ENCODE measurements at regions not wholly inside any gene's neighbourhood (a gene's known extent, or its start where the extent isn't known, plus 50 kb on each side); places are given as distances from the start of the nearest gene placed in this dataset.

DNA sequence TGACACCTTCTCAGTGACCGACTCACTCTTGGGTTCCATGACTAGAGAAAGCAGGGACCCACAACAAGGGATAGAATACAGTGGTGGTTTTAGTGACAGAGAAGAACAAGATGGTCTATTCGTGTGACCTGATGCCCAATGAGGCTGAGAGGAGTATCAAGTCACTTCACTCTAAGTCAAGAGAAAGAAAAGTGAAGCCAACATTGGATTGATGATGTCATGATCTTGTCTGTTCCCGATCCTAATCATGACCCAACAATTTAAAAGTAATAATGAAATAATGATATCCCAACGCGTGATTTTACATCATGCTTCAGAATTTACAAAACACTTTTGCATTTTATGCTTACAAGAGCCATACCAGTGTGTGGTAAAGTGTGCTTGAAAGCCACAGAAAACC is 155.6 kb upstream of the POU3F3 start:
- no peak for DNase-seq (ENCODE audit: low read depth in 2 of 2)

DNA sequence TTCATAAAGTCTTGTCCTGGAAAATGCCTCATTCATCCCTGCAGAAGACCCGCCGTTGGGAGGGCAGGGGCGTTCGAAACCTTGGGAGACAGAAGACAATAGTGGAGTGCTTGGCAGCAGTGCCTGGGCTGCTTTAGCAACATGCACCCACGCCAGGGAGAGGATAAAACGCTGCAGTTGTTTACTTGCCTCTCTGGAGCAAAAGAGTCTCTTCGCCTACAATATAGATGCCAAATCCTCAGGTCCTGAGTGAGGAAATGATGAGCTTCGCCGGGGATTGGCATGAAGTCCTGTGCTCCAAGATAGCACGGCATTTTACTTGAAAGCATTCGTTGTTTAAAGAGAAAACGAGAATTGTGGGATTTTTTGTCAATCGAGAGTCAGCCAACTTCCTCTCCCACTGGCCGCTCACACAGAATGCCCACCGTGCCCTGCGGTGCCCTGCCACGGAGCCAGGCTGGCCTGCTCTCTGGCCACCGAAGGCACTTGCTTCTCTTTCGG is 152.5 kb upstream of the POU3F3 start:
- no peak for DNase-seq (ENCODE audit: low read depth in 2 of 2)

DNA sequence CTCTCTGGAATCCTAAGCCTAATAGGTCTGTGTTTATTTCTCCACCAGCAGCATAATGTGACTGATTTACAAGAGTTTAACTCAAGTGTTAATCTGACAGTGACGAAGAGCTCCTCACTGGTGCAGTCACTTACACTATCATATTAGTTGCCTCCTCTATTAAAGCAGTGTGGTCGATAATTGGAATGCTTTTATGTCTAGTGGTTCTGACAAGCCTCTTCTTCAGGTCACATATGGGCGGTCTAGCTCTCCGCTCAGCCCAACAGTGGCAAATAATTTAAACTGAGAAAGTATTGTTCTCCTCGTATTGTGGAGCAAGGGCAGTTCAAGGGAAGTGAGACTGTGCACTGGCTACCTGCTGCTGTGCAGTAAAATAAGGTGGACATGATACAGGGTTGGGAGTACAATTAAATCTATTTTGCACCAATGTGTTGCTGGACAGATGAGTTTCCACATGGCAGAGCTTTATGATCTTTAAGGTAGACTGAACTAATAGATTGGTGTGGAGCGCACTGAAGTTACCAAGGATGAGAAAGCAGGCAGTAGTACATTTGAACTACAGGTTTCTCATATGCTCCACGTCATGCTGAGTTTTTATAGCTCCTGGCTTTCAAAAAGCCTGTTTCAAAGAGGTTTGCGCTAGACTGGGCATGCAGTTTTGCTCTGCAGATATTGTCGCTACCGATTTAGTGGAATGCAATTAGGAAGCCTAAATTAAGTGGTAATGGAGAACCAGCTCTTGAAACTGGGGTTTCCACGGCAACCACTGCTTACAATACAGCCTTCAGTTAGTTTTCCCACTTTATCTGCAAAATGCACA is 151.7 kb upstream of the POU3F3 start:
- DNase-seq (ENCODE audit: low read depth in 2 of 2) = no peak

DNA sequence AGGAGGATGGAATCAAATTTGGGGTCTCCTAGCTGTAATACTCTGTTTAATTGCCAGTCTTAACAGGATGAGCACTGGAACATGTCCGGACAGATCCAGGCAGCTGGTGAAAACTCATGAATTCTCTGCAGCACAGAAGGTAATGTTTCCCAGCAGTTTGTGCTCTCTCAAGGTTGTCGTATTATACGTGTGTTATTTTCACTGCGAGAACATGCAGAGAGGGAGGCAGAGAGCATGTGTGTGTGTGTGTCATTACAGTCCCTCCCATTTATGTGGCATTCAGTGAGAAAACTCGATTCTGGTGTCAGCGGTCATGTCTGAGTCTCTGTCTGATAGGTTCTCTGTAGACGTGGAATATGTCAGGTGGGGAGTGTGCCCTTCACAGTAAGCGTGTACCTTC is 150.2 kb upstream of the POU3F3 start:
- no peak for DNase-seq (ENCODE audit: low read depth in 2 of 2)

DNA sequence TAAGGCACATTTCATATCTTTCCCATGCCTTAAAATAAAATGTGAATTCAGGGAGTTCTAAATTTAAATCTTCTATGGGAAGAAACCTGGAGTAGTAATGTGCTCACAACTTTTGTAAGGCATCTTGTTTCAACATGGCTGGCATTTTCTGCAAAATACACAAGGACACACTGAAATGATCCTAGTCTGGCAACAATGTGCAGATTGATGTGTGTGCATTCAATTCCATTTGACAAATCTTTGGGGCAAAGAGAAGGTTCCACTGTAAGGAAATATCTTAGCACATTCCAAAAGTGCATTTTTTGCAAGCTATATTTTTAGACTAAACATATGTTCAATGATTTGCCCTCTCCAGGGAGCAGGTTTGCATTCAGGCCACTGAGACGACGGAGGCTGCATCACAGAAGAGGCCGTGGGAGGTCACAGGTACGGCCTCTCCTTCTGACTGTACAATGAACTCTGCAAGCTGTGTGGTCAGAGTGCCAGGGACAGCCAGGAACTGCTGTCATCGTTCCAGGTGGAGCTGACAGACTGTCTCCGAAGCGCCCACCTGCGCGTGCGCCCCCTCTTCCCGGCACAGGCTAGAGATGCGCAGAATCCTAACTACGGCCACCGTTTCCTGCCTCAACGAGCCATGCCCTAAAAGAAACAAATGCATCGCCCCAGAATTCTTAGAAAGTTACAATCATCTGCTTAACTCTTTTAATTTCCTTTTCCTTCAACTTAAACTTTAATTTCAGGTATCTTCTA is 149.2 kb upstream of the POU3F3 start:
- DNase-seq (ENCODE audit: low read depth in 2 of 2) = no peak

DNA sequence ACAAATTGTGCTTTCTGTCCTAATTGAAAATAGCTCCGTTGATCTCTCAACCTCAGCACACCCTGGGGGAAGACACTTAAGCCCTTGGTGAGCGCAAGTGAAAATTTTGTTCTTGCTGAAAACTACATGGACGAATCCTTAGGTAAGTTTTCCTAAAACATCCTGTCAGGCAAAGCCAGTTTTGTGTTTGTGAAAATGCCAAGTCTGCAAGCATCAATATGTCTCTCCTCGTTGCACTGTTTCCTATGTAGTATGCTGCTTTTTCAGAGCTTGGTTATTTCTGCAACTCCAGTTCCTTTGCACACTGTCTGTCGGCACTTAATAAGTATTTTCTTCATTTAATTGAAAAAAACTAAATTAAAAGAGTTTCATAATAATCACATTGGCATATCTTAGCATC is 146.9 kb upstream of the POU3F3 start:
- DNase-seq (ENCODE audit: low read depth in 2 of 2) = no peak

DNA sequence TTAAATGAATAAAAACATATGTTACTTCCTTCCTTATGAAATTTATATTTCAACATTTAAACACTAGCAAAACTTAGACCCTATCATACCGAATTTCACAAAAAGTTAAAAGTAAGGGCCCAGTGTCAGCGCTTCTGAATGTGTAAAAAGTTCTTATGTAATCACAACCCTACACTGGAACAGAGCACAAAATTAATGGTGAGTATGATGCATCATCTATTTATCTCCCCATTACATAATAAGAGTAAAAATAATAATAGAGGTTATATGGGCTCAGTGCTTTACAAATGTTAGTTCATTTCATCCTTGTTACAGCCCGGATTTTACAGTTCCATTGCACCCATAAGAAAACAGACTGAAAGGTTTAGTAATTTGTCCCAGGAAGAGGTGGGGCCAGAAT is 144.9 kb upstream of the POU3F3 start:
- no peak for DNase-seq (ENCODE audit: low read depth in 2 of 2)

DNA sequence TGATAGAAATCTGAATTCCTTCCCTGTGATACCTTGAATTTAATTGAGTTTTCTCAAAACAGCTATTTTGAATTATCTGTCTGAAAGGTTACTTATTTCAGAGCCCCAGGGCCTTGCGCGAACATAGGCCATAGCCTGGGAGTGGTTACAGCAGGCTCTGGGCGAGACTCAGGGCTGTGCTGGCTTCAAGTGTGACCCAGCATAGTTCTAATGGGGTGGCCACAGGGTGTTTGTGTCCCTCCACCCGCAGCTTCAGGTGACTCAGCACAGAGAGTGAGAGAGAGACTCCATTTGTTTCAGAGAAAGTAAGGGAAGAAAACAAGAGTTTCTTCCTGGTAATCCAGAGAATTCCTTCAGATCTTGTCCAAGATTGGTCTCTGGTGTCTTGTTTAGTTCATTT is 137.9 kb upstream of the POU3F3 start:
- no peak for DNase-seq (ENCODE audit: low read depth in 2 of 2)

DNA sequence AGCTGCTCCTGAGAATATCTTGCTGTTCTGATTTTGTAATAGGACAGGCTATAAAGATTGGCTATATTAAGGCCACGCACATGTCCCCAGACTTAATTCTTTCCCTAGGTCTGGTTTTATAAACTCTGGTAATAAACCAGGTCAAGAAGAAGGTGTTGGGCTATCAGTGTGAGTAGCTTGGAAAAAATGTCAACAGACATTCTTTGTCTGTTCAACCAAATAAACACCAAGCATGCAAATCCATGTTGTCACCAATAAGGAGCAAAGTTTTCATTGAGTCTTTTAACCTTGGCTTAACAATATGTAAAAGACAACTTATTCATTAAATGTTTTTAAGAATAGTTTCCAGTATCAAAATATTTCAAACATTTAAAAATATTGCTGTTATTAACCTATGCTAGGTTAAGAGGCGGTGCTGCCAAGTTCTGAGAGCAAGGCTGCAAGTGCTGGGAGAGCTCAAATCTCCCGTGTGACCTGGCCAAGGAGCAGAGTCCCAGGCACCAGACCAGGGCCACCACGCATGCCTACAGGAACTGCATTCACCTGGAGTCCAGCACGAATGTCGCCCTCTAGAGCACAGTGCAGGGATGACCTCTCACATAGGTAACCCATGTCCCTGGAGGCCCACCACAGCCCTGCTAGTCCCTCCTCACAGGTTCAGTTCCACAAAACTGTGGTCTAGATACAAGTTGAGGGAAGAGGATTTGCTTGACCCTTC is 120.5 kb upstream of the POU3F3 start:
- peak in 1 of 2 donors; percentile 13 for DNase-seq (ENCODE audit: low read depth in 2 of 2)

DNA sequence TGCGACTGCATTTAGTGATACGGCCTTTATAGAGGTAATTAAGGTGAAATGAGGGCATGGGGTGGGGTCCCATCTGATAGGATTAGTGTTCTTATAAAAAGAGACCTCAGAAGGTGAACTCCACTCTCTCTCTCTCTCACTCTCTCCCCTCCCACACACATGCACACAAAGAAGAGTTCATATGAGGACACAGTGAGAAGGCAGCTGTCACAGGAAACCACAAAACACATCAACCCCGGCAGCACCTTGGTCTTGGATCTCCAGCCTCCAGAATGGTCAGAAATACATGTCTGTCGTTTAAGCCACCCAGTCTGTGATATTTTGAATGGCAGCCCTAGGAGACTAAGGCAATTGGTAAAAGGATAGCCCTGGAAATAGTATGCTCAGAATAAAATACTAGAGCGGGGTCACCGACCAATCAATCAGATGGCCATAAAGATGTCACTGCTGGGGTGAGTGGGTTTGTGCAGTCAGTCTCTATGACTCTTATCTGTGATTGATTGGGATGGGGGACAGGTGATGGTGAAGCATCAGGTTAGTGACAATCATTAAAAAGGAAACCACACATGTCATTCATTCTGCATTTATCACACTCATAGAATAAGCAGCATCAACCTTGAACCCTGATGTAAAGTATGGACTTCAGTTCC is 118.9 kb upstream of the POU3F3 start:
- no peak for DNase-seq (ENCODE audit: low read depth in 2 of 2)

DNA sequence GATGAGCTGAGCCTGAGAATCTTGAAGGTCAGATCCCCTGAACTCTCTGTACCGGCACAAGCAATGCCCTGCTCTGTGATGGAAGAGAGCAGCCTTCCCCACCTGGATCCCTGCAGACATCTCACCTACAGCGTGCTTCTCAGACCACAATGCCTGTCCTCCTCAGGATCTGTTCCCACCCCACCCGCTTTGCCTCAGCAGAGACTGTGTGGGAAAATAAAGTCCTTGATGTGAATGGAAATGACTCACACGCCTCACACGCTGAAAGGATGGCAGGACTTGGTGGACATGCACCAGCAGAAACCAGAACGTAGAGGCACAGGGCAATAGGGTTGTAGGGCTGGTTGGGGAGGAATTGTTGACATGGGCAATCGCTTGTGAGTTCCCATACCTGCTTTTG is 117.9 kb upstream of the POU3F3 start:
- no peak for DNase-seq (ENCODE audit: low read depth in 2 of 2)

DNA sequence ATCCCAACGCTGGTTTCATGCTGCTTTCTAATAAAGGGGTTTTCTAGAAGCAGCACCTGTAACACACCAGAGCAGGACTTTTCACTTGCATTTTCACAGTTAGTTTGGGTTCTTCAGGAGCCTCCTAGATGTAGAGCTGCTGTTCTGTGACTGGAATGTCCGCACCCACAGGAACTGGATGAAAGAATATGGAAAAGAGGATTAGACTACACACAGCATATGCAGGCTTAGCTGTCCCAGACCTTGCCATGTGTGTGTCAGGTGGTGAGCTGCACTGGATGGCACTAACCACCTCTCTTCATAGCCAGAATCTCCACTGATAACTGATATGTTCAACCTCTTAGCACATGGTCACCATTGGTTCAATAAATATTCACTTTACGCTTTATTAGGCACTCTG is 112.1 kb upstream of the POU3F3 start:
- DNase-seq (ENCODE audit: low read depth in 2 of 2) = no peak

DNA sequence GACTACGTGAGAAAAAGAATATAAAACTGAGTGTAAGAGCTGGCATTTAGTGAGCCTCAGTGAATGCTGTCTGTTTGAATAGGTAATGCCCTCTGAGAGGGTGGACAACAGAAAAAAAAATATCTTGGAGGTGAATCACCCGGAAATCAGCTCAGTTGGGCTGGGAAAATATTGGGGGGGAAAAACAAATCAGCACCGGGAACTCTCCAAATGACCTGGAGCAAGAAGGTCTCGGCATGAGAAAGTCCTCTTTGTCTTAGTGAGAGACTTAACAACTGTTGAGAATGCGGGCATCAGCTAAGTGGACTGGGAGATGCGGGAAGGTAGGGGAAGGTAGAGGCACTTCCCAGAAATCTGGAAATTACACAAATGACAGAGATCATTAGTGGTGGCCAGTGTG is 109.4 kb upstream of the POU3F3 start:
- no peak for DNase-seq (ENCODE audit: low read depth in 2 of 2)

DNA sequence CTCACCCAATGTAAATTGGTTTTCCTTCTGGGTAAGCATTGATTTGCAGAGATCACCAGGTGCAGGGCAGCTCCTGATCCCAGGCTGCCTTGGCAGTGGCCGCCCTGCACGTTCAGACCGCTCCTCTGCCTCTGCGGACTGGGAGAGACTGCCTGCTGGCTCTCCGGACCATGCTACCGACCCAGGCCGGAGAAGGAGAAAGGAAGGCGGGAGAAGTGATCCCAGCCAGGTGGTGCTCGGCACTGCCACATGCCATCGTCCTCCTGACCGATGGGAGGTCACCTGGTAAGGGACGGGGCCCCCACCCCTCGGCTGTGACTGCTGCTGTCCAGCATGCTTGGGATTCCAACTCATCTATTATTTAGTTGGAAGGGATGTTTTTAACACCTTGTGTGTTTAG is 108.1 kb upstream of the POU3F3 start:
- no peak for DNase-seq (ENCODE audit: low read depth in 2 of 2)

DNA sequence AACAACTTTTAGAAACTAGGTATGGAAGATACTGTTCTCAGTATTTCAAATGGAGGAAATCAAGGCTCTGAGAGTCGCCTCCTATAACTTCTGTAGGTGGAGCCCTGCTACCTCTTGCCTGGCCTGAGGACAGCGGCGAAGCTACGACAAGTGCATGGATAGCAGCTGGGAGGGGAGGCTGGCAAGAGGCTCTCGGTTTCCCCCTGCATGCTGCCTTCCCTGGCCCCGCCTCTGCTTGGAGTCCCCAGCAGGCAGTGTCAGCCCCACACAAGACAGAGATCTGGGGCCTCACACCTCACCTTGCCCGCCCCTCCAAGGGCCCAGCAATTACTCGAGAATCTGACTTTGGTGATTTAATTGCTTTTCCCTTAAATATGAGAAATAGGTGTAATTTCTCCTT is 107.6 kb upstream of the POU3F3 start:
- no peak for DNase-seq (ENCODE audit: low read depth in 2 of 2)

DNA sequence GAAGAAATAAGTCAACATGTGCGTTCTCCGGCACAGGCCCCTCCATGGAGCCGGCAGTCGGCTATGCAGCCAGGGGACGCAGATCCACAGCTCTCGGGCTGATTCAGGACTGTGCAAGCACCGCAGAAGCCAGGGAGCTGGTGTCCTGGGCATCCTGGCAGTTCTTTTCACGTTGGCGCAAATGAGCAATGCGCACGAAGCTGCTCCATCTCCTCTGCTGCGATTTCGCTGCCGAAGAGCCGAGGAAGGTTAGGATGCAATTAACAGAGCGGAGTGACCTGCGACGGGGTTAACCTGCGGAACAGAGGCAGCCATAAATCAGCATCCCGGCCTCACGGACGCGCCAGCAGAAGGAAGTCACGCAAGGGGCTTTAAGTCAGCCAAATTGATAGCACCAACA is 107.1 kb upstream of the POU3F3 start:
- DNase-seq (ENCODE audit: low read depth in 2 of 2) = no peak

DNA sequence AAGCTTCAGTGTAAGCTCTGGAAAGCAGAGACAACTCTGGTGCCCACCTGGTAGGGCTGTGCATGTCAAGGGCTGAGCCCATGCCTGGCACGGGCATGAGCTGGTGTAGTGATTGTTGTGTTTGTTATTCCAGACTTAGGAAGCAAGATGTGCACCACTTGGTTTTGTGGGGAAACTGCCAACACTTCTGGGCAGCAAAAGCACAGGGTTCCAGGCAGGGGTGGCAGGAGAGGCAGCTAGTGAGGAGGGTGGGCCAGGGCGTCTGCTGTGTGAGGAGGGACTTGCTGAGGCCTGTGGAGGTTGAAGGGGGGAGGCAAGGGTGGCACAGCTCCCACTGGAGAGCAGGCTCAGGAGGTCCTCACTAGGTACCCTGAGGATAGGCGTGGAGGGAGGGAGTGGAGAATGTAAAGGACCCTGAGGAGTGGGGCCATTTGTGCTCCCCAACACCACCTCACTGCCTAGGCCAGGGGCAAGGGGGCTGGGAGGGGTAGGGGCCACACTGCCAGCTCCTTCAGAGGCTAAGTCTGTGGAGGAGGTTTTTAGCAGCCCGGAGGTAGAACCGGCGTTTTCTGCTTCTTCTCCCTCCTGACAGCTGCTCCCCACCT is 104.0 kb upstream of the POU3F3 start:
- DNase-seq (ENCODE audit: low read depth in 2 of 2) = no peak

DNA sequence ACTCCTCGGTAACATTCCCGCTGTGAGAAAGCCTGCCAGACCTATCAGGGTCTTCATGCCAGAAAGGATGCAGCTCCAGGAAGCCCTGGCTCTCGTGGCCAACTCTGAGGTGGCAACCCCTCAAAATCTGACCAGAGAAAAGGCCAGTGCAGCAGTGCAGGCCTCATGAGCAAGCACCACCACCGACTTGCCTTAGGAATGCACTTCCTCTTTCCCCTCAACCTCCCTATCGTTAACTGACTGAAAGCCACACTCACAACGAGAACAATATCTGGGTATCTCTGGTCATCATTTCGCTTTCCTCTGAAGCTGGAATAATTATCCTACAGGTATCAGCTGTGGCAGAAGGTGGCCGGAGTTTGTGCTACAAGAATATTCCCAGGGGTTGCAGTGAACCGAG is 101.4 kb upstream of the POU3F3 start:
- DNase-seq (ENCODE audit: low read depth in 2 of 2) = no peak

DNA sequence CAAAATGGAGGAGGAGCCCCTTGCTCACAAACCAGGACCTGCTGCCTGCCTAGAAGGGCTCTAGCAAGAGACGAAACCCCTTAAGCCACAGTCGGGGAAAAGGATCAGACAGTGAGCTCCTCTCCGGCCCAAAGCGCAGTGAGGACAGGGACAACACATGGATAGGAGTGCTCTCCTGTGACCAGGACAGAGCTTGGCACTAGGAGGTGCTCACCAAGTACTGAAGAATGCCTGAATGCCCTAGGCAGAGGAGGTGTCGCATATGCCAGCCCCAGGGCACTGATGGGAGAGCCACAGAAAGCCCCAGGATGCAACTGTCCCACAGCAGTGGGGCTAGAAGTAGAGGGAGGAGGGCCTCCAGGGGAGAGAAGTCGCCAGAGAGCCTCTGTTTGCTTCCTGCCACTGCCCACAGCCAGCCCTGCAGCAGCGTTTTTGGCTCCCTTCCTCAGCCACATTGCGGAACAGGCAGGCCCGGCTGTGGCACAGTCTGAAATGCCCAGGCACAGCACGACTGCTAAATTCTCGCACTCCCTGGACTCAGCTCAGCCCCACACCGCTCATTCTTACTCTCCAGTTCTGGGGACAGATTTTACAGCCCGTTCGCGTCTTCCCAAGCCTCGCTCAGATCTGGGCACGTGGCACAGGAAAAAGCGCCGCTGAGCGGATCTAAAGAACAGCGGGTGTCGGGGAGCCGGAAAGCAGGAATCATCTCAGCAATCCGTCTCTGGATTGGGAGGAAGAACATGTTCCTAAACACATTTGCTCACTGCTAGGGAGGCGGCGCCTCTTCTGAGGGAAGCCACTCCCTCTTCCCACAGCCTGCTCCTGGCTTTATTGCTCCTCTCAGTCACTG is 98.7 kb upstream of the POU3F3 start:
- DNase-seq (ENCODE audit: low read depth in 2 of 2) = no peak

DNA sequence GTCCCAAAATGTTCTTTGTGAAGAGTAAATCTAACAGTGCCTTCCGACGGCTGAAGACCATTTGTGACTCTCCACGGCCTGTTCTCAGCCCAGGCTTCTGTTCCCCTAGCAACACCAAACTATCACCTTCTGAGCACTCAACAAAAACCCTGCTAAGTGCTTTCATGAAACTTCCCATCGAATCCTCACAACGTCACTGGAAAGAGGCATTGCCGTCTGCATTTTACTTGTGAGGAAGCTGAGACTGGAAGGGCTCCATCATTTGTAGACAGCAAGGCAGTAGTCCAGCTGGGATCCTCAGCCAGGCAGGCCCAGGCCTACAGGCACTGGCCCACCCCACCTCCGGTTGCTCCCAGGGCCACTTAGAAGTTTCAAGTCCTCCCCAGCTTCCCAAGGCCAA is 97.8 kb upstream of the POU3F3 start:
- no peak for DNase-seq (ENCODE audit: low read depth in 2 of 2)

DNA sequence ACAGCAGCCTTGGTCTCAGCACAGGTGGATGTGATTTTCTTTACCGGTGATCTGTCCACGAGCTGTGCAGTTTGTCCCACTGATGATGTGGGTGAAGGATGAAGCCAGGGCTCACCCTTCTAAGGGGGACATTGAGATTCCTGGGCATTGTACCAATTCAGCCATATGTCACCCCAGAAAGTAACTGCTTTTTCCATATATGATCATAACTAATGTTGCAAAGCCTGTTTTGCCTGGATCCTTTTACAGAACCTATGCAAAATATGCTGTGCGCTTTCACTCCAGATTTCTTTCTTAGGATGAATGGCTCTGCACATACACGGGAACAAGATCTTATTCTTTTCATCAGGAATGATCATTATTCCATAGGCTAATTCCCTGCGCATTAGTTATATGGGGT is 96.9 kb upstream of the POU3F3 start:
- no peak for DNase-seq (ENCODE audit: low read depth in 2 of 2)

All from activated CD4-positive, alpha-beta T cell treated with anti-CD3 and anti-CD28 coated beads for 24 hours (primary cell).